ENCODE measurements at regions not wholly inside any gene's neighbourhood (a gene's known extent, or its start where the extent isn't known, plus 50 kb on each side); places are given as distances from the start of the nearest gene placed in this dataset.

- H3K27ac ChIP-seq (ENCODE audit: low read length) = no peak overlapping the region
Observed at GRCh38 chr2:15782769-15783294, 157.5 kb upstream of the MYCN start.

GRCh38 chr2:15783489-15783888 is 156.9 kb upstream of the MYCN start:
- Histone ChIP-seq H3K27me3 (ENCODE audit: insufficient read depth, low read length, poor library complexity) (no peaks in the 10 kb centered on the region), H3K9me3 (ENCODE audit: insufficient read depth, low read length, severe bottlenecking) (no peaks in the 10 kb centered on the region), H4K20me1 (ENCODE audit: insufficient read depth, low read length) (no peaks in the 10 kb centered on the region), H3K36me3 (ENCODE audit: insufficient read depth, low read length) (no peaks in the 10 kb centered on the region), H3K4me1 (ENCODE audit: insufficient read depth, low read length) (no peaks in the 10 kb centered on the region), H3K4me3 (ENCODE audit: low read depth in 1 of 2, low read length in 2 of 2) (no peak overlapping the region), H3K27ac (ENCODE audit: low read length) (no peak overlapping the region), H2AFZ (ENCODE audit: low read depth, low read length) (no peak overlapping the region), H3K9ac (ENCODE audit: low read depth, low read length) (no peak overlapping the region), H3K4me2 (ENCODE audit: insufficient read depth, low read length) (no peak overlapping the region), H3K79me2 (ENCODE audit: insufficient read depth, low read length) (no peaks in the 10 kb centered on the region)
- ATAC-seq (ENCODE audit: insufficient read depth, low read depth) (no peak), DNase-seq (no peak)
- no peak for TF ChIP-seq EZH2 (IDR thresholded peaks at IDR 0.05; ENCODE audit: borderline replicate concordance, low read depth, low read length, severe bottlenecking)

More at GRCh38 chr2:15782769-15783294, 157.5 kb upstream of the MYCN start:
- Histone ChIP-seq H3K9ac (ENCODE audit: low read depth, low read length) (no peak overlapping the region), H3K79me2 (ENCODE audit: insufficient read depth, low read length) (no peaks in the 10 kb centered on the region), H4K20me1 (ENCODE audit: insufficient read depth, low read length) (no peaks in the 10 kb centered on the region), H3K27me3 (ENCODE audit: insufficient read depth, low read length, poor library complexity) (no peaks in the 10 kb centered on the region), H2AFZ (ENCODE audit: low read depth, low read length) (no peak overlapping the region), H3K4me1 (ENCODE audit: insufficient read depth, low read length) (no peaks in the 10 kb centered on the region), H3K36me3 (ENCODE audit: insufficient read depth, low read length) (no peaks in the 10 kb centered on the region), H3K9me3 (ENCODE audit: insufficient read depth, low read length, severe bottlenecking) (no peaks in the 10 kb centered on the region), H3K4me3 (ENCODE audit: low read depth in 1 of 2, low read length in 2 of 2) (no peak overlapping the region), H3K4me2 (ENCODE audit: insufficient read depth, low read length) (no peak overlapping the region)
- no peak for DNase-seq
- no peak for ATAC-seq (ENCODE audit: insufficient read depth, low read depth)
- TF ChIP-seq CTCF (IDR thresholded peaks at IDR 0.05; ENCODE audit: borderline replicate concordance, extremely low read depth, low read length, poor library complexity, severe bottlenecking) (no peak), EZH2 (IDR thresholded peaks at IDR 0.05; ENCODE audit: borderline replicate concordance, low read depth, low read length, severe bottlenecking) (no peak)

GRCh38 chr2:15784106-15784885 is 156.1 kb upstream of the MYCN start:
- TF ChIP-seq EZH2 (IDR thresholded peaks at IDR 0.05; ENCODE audit: borderline replicate concordance, low read depth, low read length, severe bottlenecking) = no peak
- no peak for TF ChIP-seq CTCF (IDR thresholded peaks at IDR 0.05; ENCODE audit: borderline replicate concordance, extremely low read depth, low read length, poor library complexity, severe bottlenecking)
- Histone ChIP-seq H3K4me3 (ENCODE audit: low read depth in 1 of 2, low read length in 2 of 2) (no peak overlapping the region), H3K9me3 (ENCODE audit: insufficient read depth, low read length, severe bottlenecking) (no peaks in the 10 kb centered on the region), H2AFZ (ENCODE audit: low read depth, low read length) (no peak overlapping the region), H3K79me2 (ENCODE audit: insufficient read depth, low read length) (no peaks in the 10 kb centered on the region), H3K36me3 (ENCODE audit: insufficient read depth, low read length) (no peaks in the 10 kb centered on the region), H3K27me3 (ENCODE audit: insufficient read depth, low read length, poor library complexity) (no peaks in the 10 kb centered on the region), H3K4me1 (ENCODE audit: insufficient read depth, low read length) (no peaks in the 10 kb centered on the region), H3K27ac (ENCODE audit: low read length) (no peak overlapping the region), H3K4me2 (ENCODE audit: insufficient read depth, low read length) (no peak overlapping the region), H4K20me1 (ENCODE audit: insufficient read depth, low read length) (no peaks in the 10 kb centered on the region), H3K9ac (ENCODE audit: low read depth, low read length) (no peak overlapping the region)
- DNase-seq (no peak), ATAC-seq (ENCODE audit: insufficient read depth, low read depth) (no peak)

All from DND-41 (cell line).